Mesenchymal stem cell (in vitro differentiated cells and primary cell): ENCODE measurements at regions not wholly inside any gene's neighbourhood (a gene's known extent, or its start where the extent isn't known, plus 50 kb on each side); places are given as distances from the start of the nearest gene placed in this dataset.

ENCODE experiments used
- DNase-seq: peaks from one replicate; pipeline ENCODE4 v3.0.0-alpha.2; 2013
- H2AFZ ChIP-seq: one replicate; pipeline ENCODE4 v1.6.1; 2013; ENCODE audit warnings: low read depth, mild to moderate bottlenecking, control low read depth, inconsistent platforms, low read length, moderate library complexity
- H2AK5ac ChIP-seq: 2 replicates; pipeline ENCODE4 v1.6.1; 2013; ENCODE audit warnings: low read length, moderate library complexity, mild to moderate bottlenecking, inconsistent platforms; ENCODE audit not compliant: severe bottlenecking
- H2BK120ac ChIP-seq: one replicate; pipeline ENCODE4 v1.6.1; 2013; ENCODE audit warnings: low read depth, mild to moderate bottlenecking, inconsistent platforms, low read length, moderate library complexity
- H2BK12ac ChIP-seq, 2 experiments: one replicate each; pipeline ENCODE4 v1.6.1; 2013; ENCODE audit warnings: inconsistent platforms in 2 of 2, low read length in 2 of 2, mild to moderate bottlenecking in 2 of 2, moderate library complexity in 2 of 2, control low read depth in 1 of 2
- H2BK15ac ChIP-seq: one replicate; pipeline ENCODE4 v1.6.1; 2013; ENCODE audit warnings: mild to moderate bottlenecking, low read depth, inconsistent platforms; ENCODE audit not compliant: poor library complexity, severe bottlenecking
- H2BK5ac ChIP-seq: 2 replicates; pipeline ENCODE4 v1.6.1; 2013; ENCODE audit warnings: low read depth, mild to moderate bottlenecking, low read length, control low read depth, inconsistent platforms; ENCODE audit not compliant: poor library complexity, severe bottlenecking
- H3K14ac ChIP-seq, 2 experiments: one replicate each; pipeline ENCODE4 v1.6.1; 2013; ENCODE audit warnings: inconsistent platforms in 2 of 2, low read length in 2 of 2, control low read depth in 1 of 2, mild to moderate bottlenecking in 1 of 2, moderate library complexity in 1 of 2
- H3K18ac ChIP-seq, 2 experiments: one replicate each; pipeline ENCODE4 v1.6.1; 2013; ENCODE audit warnings: inconsistent platforms in 2 of 2, low read length in 2 of 2, control low read depth in 1 of 2, low read depth in 1 of 2, mild to moderate bottlenecking in 1 of 2
- H3K23ac ChIP-seq, 2 experiments: one replicate each; pipeline ENCODE4 v1.6.1; 2013; ENCODE audit warnings: inconsistent platforms in 2 of 2, low read length in 2 of 2, mild to moderate bottlenecking in 2 of 2, moderate library complexity in 2 of 2, control low read depth in 1 of 2
- H3K27ac ChIP-seq: 2 replicates; pipeline ENCODE4 v1.5.1; 2013; ENCODE audit warnings: mild to moderate bottlenecking, moderate library complexity, low read length, control low read depth, inconsistent platforms; ENCODE audit not compliant: poor library complexity, severe bottlenecking
- H3K27me3 ChIP-seq, 2 experiments: 2 replicates each; pipeline versions ENCODE4 v1.6.1 to v1.7.0; 2013; ENCODE audit warnings: low read length in 2 of 2, mild to moderate bottlenecking in 2 of 2, moderate library complexity in 2 of 2, control low read depth in 1 of 2, inconsistent platforms in 1 of 2; ENCODE audit not compliant: control insufficient read depth in 1 of 2, insufficient read depth in 1 of 2
- H3K36me3 ChIP-seq, 2 experiments: 2 replicates each; pipeline versions ENCODE4 v1.6.1 to v1.7.0; 2013; ENCODE audit warnings: low read length in 2 of 2, control low read depth in 1 of 2, inconsistent platforms in 1 of 2, low read depth in 1 of 2, mild to moderate bottlenecking in 1 of 2; ENCODE audit not compliant: insufficient read depth in 2 of 2, control insufficient read depth in 1 of 2
- H3K4ac ChIP-seq, 2 experiments: one replicate each; pipeline ENCODE4 v1.6.1; 2013; ENCODE audit warnings: inconsistent platforms in 2 of 2, low read length in 2 of 2, mild to moderate bottlenecking in 2 of 2, moderate library complexity in 2 of 2, control low read depth in 1 of 2, low read depth in 1 of 2
- H3K4me1 ChIP-seq: 2 replicates; pipeline ENCODE4 v1.6.1; 2013; ENCODE audit warnings: low read depth, low read length, control low read depth; ENCODE audit not compliant: control insufficient read depth, insufficient read depth
- H3K4me2 ChIP-seq: 2 replicates; pipeline ENCODE4 v1.6.1; 2013; ENCODE audit warnings: low read length, mild to moderate bottlenecking, inconsistent platforms; ENCODE audit not compliant: poor library complexity, severe bottlenecking
- H3K4me3 ChIP-seq, 2 experiments: 2 replicates each; pipeline versions ENCODE4 v1.5.1 to v1.7.0; 2013; ENCODE audit warnings: low read length in 2 of 2, mild to moderate bottlenecking in 2 of 2, control low read depth in 1 of 2, low read depth in 1 of 2; ENCODE audit not compliant: insufficient read depth in 1 of 2
- H3K79me1 ChIP-seq: replicated peaks from 2 replicates; pipeline ENCODE4 v1.6.1; 2013; ENCODE audit warnings: mild to moderate bottlenecking, control low read depth, low read length, inconsistent platforms; ENCODE audit not compliant: poor library complexity, severe bottlenecking
- H3K9ac ChIP-seq: 2 replicates; pipeline ENCODE4 v1.7.0; 2013; ENCODE audit warnings: mild to moderate bottlenecking, low read length, moderate library complexity
- H3K9me3 ChIP-seq: 2 replicates; pipeline ENCODE4 v1.7.0; 2013; ENCODE audit warnings: mild to moderate bottlenecking, low read length; ENCODE audit not compliant: control insufficient read depth
- H4K8ac ChIP-seq: one replicate; pipeline ENCODE4 v1.6.1; 2013; ENCODE audit warnings: inconsistent platforms, mild to moderate bottlenecking, low read length, moderate library complexity
- H4K91ac ChIP-seq: one replicate; pipeline ENCODE4 v1.6.1; 2013; ENCODE audit warnings: mild to moderate bottlenecking, low read length, inconsistent platforms
- WGBS: methylation state at CpG from one replicate; pipeline ENCODE4 v1.1.7; 2013; ENCODE audit warnings: mixed read lengths; 5-methylcytosine and 5-hydroxymethylcytosine counted together

DNA sequence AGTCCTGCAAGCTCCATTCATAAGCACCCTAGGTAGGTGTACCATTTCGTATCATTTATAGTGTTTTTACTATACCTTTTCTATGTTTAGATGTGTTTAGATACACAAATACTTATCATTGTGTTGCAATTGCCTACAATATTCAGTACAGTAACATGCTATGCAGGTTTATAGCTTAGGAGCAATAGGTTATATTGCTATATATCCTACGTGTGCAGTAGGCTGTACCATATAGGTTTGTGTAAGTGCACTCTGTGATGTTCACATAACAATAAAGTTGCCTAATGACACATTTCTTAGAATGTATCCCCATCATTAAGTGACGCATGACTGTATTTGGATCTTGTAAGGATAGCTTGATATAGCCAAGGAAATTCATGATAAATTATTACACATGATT is 88.6 kb upstream of the CDH20 start:
- H3K14ac ChIP-seq = no peak overlapping the region
- no peak for DNase-seq
- H4K8ac ChIP-seq = no peak overlapping the region
- H3K18ac ChIP-seq = no peak overlapping the region
- H2BK5ac ChIP-seq = no peak overlapping the region
- H3K9me3 ChIP-seq = no peaks in the 10 kb centered on the region
- no peak overlapping the region for H2AFZ ChIP-seq
- no peak overlapping the region for H3K4ac ChIP-seq
- H3K23ac ChIP-seq = no peak overlapping the region
- H3K27me3 ChIP-seq = peaks cover 0 to 4% of the 10 kb centered on the region in 2 experiments
- no peak overlapping the region for H2BK120ac ChIP-seq
- H3K4me1 ChIP-seq = no peaks in the 10 kb centered on the region
- no peak overlapping the region for H3K4me3 ChIP-seq
- H3K9ac ChIP-seq = no peak overlapping the region
- H4K91ac ChIP-seq = no peak overlapping the region
- WGBS = 93% methylated on average over 2 of the region's 3 CpGs
- no peak overlapping the region for H3K27ac ChIP-seq
- H2BK15ac ChIP-seq = no peak overlapping the region
- H2AK5ac ChIP-seq = no peak overlapping the region
- H3K4me2 ChIP-seq = no peak overlapping the region
- H2BK12ac ChIP-seq = no peak overlapping the region
- no peaks in the 10 kb centered on the region for H3K36me3 ChIP-seq
- H3K79me1 ChIP-seq = no peaks in the 10 kb centered on the region

- Histone ChIP-seq H3K9me3 (no peaks in the 10 kb centered on the region), H3K36me3 (no peaks in the 10 kb centered on the region), H4K91ac (no peak overlapping the region), H2BK12ac (no peak overlapping the region), H3K18ac (no peak overlapping the region), H2BK5ac (no peak overlapping the region), H3K4ac (no peak overlapping the region), H3K27me3 (peaks cover 0 to 4% of the 10 kb centered on the region in 2 experiments), H3K9ac (no peak overlapping the region), H3K27ac (no peak overlapping the region), H2BK15ac (no peak overlapping the region), H3K79me1 (no peaks in the 10 kb centered on the region), H2AFZ (no peak overlapping the region), H3K14ac (no peak overlapping the region), H3K4me1 (no peaks in the 10 kb centered on the region), H3K4me3 (no peak overlapping the region), H3K23ac (no peak overlapping the region), H4K8ac (no peak overlapping the region), H3K4me2 (no peak overlapping the region), H2BK120ac (no peak overlapping the region), H2AK5ac (no peak overlapping the region)
- 75% methylated on average over 1 of the region's 3 CpGs for WGBS
- no peak for DNase-seq
These were observed 88.0 kb upstream of the CDH20 start for GRCh38 chr18:61245276-61245675.

DNA sequence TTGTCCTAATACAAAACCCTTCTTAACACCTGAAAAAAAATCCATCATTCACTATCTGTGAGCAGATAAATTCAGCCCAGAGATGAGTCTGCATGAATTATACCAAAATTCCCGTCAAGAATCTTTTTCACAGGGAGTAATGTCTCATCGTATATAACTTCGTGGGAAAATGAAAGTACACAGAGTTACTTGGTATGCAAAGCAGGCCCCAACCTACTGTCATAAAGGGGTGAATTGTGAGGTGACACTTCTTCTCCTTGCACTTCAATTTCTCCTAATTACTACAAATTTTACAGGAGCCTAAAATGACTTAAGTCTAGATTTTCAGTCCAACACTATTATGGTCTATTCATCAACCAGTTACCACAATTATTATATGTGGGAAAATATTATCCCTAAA is 84.6 kb upstream of the CDH20 start:
- Histone ChIP-seq H2BK5ac (no peak overlapping the region), H3K9me3 (no peaks in the 10 kb centered on the region), H2BK120ac (no peak overlapping the region), H3K36me3 (no peaks in the 10 kb centered on the region), H2BK15ac (no peak overlapping the region), H3K4ac (no peak overlapping the region), H4K8ac (no peak overlapping the region), H3K4me2 (no peak overlapping the region), H3K23ac (no peak overlapping the region), H4K91ac (no peak overlapping the region), H3K4me3 (no peak overlapping the region), H3K27ac (no peak overlapping the region), H3K14ac (no peak overlapping the region), H3K79me1 (no peaks in the 10 kb centered on the region), H3K18ac (no peak overlapping the region), H3K27me3 (no peaks in the 10 kb centered on the region), H2AK5ac (no peak overlapping the region), H2BK12ac (no peak overlapping the region), H3K9ac (no peak overlapping the region), H3K4me1 (no peaks in the 10 kb centered on the region), H2AFZ (no peak overlapping the region)
- 91% methylated on average over 3 of the region's 3 CpGs for WGBS
- no peak for DNase-seq

DNA sequence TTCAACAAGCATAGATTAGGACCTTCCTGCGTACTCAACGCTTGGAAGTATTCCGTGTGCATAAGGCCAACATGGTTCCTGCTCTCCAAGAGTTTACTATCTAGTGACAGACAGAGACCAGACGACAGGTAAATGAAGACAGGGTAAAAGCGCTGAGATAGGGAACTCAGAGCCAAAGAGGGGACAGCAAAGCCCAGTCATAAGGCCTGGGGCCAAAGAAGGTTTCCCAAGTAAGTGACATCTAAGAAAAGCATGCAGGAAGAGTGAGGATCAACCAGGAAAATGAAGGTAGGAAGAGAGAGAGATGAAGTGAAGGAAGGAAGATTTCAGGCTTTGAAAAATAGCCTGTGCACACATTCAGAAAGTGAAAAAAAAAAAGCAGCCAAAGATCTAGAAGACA is 76.9 kb upstream of the CDH20 start:
- Histone ChIP-seq H2BK15ac (no peak overlapping the region), H3K36me3 (no peaks in the 10 kb centered on the region), H2AK5ac (no peak overlapping the region), H3K27me3 (no peaks in the 10 kb centered on the region), H3K23ac (no peak overlapping the region), H2BK120ac (no peak overlapping the region), H4K8ac (no peak overlapping the region), H2BK12ac (no peak overlapping the region), H3K4ac (no peak overlapping the region), H3K14ac (no peak overlapping the region), H3K27ac (no peak overlapping the region), H3K9ac (no peak overlapping the region), H3K9me3 (no peaks in the 10 kb centered on the region), H4K91ac (no peak overlapping the region), H3K18ac (no peak overlapping the region), H2BK5ac (no peak overlapping the region), H3K4me3 (no peak overlapping the region), H3K4me1 (no peaks in the 10 kb centered on the region), H3K79me1 (no peaks in the 10 kb centered on the region), H3K4me2 (no peak overlapping the region), H2AFZ (no peak overlapping the region)
- no peak for DNase-seq
- WGBS = 85% methylated on average over 5 of the region's 5 CpGs
